HG02642 (cell line): ENCODE measurements at regions not wholly inside any gene's neighbourhood (a gene's known extent, or its start where the extent isn't known, plus 50 kb on each side); places are given as distances from the start of the nearest gene placed in this dataset.
"Not testable (repeated sequence)": the region's sequence is repeated elsewhere in the genome, so short reads cannot be mapped to it uniquely, and the experiment has no call there.

Experiments used
- ATAC-seq: cut with Tn5 transposase; IDR thresholded peaks from one replicate; pipeline ENCODE4 v1.9.1; 2021; ENCODE audit warnings: mild to moderate bottlenecking; ENCODE audit not compliant: unreplicated experiment, poor library complexity

- no peak for ATAC-seq
Measured at GRCh38 chr12:54716261-54716660, 68.1 kb upstream of the DCD start.

GRCh38 chr12:54713876-54714275 is 65.7 kb upstream of the DCD start:
- ATAC-seq = not testable (repeated sequence)

GRCh38 chr12:54711669-54712068 is 63.5 kb upstream of the DCD start:
- ATAC-seq = no peak

GRCh38 chr12:54708826-54709225 is 60.7 kb upstream of the DCD start:
- ATAC-seq = no peak

GRCh38 chr12:54704202-54704601 is 56.0 kb upstream of the DCD start:
- ATAC-seq = no peak

GRCh38 chr12:54701940-54702592 is 53.9 kb upstream of the DCD start:
- ATAC-seq = peak; percentile 53

- ATAC-seq = no peak
Measured at GRCh38 chr12:54700849-54701248, 52.7 kb upstream of the DCD start.

- ATAC-seq = no peak
Measured at GRCh38 chr12:54700301-54700700, 52.1 kb upstream of the DCD start.
